Loucy (cell line): ENCODE measurements at regions not wholly inside any gene's neighbourhood (a gene's known extent, or its start where the extent isn't known, plus 50 kb on each side); places are given as distances from the start of the nearest gene placed in this dataset.

Experiments used
- CTCF ChIP-seq: fragments of 200-600 bp; sonication (generic); conservative IDR thresholded peaks from 2 replicates; pipeline ENCODE4 v1.5.1; 2014; ENCODE audit warnings: mild to moderate bottlenecking, antibody characterized with exemption, low read length
- EZH2phosphoT487 ChIP-seq: fragments of 200-600 bp; IDR thresholded peaks from 2 replicates; pipeline ENCODE4 v1.6.1; 2018; ENCODE audit warnings: antibody characterized with exemption, mild to moderate bottlenecking, moderate library complexity, borderline replicate concordance

DNA sequence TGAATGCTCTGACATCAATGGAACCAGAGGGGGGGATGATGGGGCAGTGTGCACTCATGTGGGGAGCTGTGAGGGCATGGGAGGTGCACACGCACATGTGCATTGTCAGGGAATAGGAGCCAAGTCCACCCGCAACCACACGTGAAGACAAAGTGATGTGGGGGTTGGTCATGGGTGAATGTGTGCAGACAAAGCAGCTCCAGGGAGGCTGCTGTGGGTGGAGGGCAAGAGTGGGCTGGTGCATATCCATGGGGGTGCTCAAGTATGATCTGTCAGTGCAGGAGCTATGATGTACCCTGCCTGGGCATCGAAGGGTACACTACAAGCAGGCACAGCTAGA lies 301.9 kb downstream of the TEX13C start:
- TF ChIP-seq CTCF (no peak), EZH2phosphoT487 (no peak)
